HG03280 (cell line): ENCODE measurements at regions not wholly inside any gene's neighbourhood (a gene's known extent, or its start where the extent isn't known, plus 50 kb on each side); places are given as distances from the start of the nearest gene placed in this dataset.
"Not testable (repeated sequence)": the region's sequence is repeated elsewhere in the genome, so short reads cannot be mapped to it uniquely, and the experiment has no call there.

Source experiments
- ATAC-seq: cut with Tn5 transposase; IDR thresholded peaks from one replicate; pipeline ENCODE4 v1.9.1; 2021; ENCODE audit warnings: mild to moderate bottlenecking, moderate library complexity; ENCODE audit not compliant: unreplicated experiment

GRCh38 chr2:192411755-192412154 is 217.0 kb upstream of the TMEFF2 start:
- ATAC-seq = no peak

DNA sequence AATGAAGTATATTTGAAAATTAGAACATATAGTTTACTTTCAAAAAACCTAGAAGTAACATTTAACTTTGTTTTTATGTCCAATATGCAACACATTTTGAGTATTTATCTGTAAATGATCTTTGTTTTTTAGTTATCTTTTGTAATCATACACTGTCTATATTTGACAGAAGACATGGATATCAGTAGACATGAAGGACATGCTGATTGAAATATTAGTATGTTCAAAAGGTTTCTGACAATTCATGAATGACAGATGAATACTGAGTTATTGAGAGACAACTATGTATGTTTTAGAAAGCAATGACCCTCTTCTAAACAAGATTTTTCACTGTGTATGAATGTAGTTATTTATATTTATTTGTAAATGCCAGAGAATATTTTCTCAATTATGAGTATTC is 215.6 kb upstream of the TMEFF2 start:
- ATAC-seq = no peak

- ATAC-seq = no peak
Measured at GRCh38 chr2:192407692-192408091, 213.0 kb upstream of the TMEFF2 start.

DNA sequence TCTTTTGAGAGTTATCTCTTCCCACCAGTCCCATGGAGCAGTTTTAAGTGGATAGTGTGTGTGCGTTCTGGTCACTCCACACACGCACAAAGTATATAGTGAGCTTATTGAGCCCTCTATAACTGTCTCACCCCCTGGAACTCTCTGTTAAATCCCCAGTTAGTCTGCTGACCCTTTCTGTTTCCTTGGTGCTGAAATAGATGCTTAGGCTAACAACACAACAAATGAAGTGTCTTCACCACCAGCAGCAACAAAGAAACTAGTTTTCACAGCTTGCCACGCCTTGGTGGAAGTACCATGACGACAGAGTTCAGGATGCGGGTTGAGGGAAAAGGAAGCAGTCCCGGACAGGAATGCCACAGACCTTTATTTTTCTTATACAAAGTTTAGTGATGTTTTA is 203.5 kb upstream of the TMEFF2 start:
- ATAC-seq = no peak

- no peak for ATAC-seq
Measured at GRCh38 chr2:192394605-192395004, 199.9 kb upstream of the TMEFF2 start.

DNA sequence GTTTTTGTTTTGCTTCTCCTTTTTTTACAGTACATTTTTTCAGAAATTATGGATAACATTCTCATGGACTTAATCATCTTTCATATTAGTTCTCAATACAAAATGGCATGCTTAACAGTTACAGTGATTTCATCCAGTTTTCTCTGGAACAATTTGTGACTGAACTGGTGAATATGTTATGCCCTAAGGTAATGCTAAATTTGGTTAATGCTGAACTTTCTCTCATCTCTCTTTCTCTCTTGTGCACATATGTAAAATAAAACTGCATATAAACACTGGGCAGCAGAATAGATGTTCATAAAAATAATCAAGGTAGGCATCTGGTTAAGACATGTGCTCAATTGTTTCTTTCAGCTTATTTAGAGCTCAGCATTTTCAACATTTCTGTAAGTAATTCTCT is 196.3 kb upstream of the TMEFF2 start:
- ATAC-seq = no peak

- no peak for ATAC-seq
Measured at GRCh38 chr2:192390401-192390800, 195.7 kb upstream of the TMEFF2 start.

- ATAC-seq = not testable (repeated sequence)
Measured at GRCh38 chr2:192384191-192384590, 189.5 kb upstream of the TMEFF2 start.

DNA sequence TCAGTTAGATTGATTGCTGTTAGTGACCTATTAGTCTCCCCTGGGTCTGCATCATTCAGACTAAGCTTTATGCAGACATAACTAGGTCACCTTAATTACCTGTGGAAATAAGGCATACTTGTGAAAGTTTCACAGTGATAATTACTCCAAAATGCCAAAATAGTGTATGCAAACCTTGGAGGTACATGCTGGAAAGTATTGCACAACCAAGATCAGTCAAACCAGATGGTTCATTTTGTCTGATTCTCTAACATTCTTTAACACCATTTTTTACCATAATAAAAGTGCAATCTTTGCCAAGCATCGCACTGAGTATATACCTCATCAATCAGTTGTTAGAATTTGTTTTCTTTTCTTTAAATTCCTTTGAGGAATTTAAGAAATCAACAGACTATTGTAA is 186.3 kb upstream of the TMEFF2 start:
- no peak for ATAC-seq

DNA sequence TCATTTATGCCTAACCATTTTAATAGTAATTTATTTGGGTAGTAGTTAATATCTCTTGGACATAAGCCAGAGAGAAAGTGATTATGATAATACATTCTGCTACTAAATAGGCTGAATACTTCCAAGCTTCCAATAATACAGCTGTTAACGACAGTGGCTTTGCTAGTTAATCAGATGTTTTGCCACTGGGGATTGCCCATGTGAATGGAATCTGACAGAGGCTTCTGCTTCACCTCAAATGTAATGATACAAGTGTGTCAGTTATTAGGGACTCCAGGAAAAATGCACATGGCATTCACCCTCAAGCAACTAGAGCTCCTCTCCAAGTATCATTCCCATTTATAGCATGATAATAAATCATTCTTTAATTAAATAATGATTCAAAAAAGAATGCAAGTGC is 185.0 kb upstream of the TMEFF2 start:
- ATAC-seq = no peak

DNA sequence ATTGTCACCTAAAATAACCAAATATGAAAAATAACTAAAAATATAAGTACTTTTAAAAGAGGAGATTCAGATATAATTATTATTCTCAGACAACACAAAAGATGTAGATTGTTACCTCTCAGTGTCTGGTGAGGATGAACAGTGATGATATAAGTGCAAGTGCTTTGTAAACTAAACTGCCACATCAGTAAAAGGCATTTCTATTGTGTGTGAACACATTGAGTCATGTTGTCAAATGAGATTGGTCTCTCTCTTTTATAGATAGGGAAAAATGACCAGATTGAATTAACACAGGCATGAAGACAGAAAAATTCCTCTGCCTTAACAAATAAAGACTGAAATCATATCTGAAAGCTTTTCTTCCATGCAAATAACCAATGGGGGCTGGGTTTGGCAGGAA is 182.4 kb upstream of the TMEFF2 start:
- ATAC-seq = no peak

GRCh38 chr2:192373754-192374153 is 179.0 kb upstream of the TMEFF2 start:
- no peak for ATAC-seq

DNA sequence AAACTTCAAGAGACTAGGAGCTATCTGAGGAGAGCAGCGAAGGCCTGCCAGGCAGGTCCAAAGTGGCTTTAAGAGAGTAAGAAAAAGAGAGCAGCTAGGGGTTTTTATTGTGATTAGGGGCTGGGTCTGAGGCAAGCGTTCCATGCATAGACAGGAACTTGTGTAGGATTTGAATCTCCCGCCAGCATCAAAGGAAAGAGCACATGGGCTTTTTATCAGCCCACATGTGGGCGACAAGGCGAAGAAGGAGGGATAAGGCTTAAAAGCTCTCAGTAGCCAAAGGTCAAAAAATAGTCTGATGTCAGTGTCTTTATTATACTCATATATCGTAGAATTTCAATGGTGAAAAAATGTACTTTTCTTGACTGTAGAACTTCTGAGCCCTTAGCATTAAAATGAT is 178.5 kb upstream of the TMEFF2 start:
- ATAC-seq = no peak

DNA sequence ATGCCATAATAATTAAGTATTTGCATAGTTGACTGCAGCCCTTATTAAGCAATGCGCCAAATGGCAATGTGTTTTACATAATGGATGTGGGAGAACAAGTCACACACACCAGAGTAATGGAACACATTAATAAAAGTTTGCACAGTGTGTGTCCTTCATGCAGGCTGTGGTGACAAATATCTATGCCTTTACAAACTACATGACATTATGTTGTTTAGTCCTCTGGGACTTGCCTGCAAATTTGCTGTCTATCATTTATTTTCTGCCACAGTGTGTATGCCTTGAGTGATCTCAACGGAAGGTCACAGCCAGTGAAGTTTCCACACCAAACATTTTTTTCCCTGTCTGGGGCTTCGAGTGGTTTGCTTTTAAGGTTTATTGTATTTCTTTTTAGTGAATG is 175.2 kb upstream of the TMEFF2 start:
- no peak for ATAC-seq

DNA sequence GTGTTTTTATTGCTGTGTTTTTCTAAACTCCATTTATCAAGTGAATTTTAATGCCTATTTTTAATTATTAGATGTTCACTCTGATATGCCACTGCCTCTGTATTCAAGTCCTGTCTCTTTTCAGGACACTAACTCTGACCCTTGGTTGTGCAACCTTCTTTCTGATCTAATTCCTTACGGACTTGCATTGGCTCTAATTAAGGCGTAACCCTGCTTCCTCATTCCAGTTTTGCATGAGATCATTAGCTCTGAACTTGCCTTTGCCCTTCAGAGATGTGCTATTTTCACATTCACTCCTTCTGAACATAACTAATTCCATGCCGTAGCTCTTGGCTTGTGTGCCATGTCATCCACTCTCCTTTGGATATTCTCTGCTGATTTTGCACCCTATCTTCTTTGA is 162.5 kb upstream of the TMEFF2 start:
- ATAC-seq = no peak

GRCh38 chr2:192354512-192355244 is 159.9 kb upstream of the TMEFF2 start:
- ATAC-seq = no peak

GRCh38 chr2:192347542-192347941 is 152.8 kb upstream of the TMEFF2 start:
- ATAC-seq = no peak

GRCh38 chr2:192345287-192345686 is 150.6 kb upstream of the TMEFF2 start:
- ATAC-seq = no peak

DNA sequence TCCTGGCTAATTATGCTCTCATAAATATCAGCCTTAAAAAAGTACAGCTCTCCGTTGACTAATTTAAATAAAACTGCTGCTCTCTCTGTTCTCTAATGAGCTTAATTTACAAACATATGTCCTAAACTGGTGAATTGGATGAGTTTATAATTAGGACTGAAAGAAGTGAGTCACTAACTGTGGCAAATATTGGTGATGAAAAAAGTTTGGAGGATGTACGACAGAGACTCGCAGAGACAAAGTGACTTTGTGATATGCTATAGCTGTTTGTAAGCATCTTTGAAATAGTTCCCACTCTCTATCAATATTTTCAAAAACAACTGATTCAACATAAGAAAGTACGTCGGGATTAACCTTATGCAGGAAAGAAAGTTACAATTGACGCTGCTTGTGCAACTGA is 138.9 kb upstream of the TMEFF2 start:
- ATAC-seq = no peak

- ATAC-seq = no peak
Measured at GRCh38 chr2:192328297-192328696, 133.6 kb upstream of the TMEFF2 start.

DNA sequence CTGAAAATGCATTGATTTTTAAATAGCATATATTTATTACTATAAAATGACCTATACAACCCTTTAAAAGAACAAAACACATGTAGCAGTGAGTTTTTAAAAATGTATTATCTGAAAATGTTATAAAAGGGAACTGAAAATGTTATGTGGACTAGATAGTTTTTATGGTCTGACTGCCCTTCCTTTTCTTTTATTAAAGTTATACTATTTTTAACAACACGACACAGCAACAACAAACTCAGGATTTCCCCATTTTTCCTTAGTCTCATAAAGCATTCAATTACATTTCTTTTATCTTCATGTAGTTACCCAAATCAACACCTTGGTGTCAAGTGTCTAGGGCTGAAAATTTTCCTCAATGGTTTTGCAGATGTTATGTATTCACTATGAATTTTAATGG is 132.8 kb upstream of the TMEFF2 start:
- ATAC-seq = no peak

DNA sequence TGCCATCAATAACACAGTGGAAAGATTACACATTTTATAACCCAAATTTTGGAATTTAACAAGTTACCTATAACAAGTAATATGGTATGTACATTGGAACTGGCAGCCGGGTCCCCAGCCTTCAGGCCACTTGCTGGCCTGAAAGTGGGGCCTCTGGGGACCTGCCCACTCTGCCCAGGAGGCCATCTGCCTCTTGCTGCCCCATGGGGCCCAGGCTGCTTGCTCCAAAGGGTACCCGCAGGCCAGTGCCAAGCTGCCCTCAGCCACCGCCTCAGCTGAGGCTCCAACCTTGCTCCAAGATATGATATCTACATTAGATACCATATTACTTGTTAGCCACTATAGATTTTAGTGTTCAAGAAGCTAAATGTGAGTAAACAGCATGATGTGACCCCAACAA is 120.8 kb upstream of the TMEFF2 start:
- ATAC-seq = no peak

DNA sequence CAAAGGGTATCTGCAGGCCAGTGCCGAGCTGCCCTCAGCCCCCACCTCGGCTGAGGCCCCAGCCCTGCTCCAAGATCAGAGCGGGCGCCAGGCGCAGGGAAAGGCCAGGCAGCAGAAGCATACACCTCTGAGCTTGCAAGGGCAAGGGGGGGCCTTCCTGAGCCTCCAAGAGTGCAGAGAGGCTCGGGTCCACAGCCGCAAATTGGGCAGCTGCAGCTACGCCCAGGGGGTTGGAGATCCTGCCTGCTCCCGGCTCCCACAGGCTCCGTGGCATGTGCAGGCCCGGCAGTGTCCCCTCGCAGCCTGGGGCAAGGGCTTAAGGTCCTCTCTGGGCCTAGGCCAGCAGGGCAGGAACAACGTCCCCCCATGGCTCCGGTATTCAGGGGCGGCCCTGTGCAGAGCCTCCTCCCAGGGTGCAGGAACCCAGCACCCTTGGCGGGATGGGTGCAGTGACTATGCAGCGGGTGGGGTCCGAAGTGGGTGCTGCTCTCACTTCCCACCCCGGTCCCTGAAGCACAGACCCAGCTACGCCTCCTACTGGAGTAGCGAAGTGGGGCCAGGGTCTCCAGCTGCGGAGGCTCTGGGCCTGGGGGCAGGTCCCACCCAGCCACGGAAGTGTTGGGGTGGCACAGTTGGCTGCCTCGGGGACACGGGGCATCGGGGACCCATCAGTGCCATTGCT is 120.2 kb upstream of the TMEFF2 start:
- no peak for ATAC-seq
